Retinal pigment epithelial cell (primary cell): ENCODE measurements at regions not wholly inside any gene's neighbourhood (a gene's known extent, or its start where the extent isn't known, plus 50 kb on each side); places are given as distances from the start of the nearest gene placed in this dataset.

ENCODE experiments used
- DNase-seq: peaks from one replicate; pipeline ENCODE4 v3.0.0-alpha.2; 2010; ENCODE audit warnings: low read depth
- H3K4me3 ChIP-seq: 2 replicates; pipeline ENCODE4 v1.5.1; 2011; ENCODE audit warnings: mild to moderate bottlenecking, low read length, control low read depth, moderate library complexity
- CTCF ChIP-seq: conservative IDR thresholded peaks from 2 replicates; pipeline ENCODE4 v1.5.1; 2011; ENCODE audit warnings: low read depth, low read length, control low read depth, inconsistent platforms

- no peak overlapping the region for H3K4me3 ChIP-seq
- TF ChIP-seq CTCF: no peak
- DNase-seq: no peak
Observed at GRCh38 chr2:234845602-234846590, 105.9 kb upstream of the SH3BP4 start.

- no peak for TF ChIP-seq CTCF
- DNase-seq: no peak
Observed at GRCh38 chr2:234843411-234843810, 108.4 kb upstream of the SH3BP4 start.

GRCh38 chr2:234842753-234843152 is 109.1 kb upstream of the SH3BP4 start:
- TF ChIP-seq CTCF: no peak
- no peak for DNase-seq

More at GRCh38 chr2:234843411-234843810, 108.4 kb upstream of the SH3BP4 start:
- no peak overlapping the region for H3K4me3 ChIP-seq

GRCh38 chr2:234841321-234842015 is 110.3 kb upstream of the SH3BP4 start:
- no peak for TF ChIP-seq CTCF
- no peak overlapping the region for H3K4me3 ChIP-seq
- no peak for DNase-seq

More at GRCh38 chr2:234842753-234843152, 109.1 kb upstream of the SH3BP4 start:
- no peak overlapping the region for H3K4me3 ChIP-seq

GRCh38 chr2:234840336-234840735 is 111.5 kb upstream of the SH3BP4 start:
- DNase-seq: peak; percentile 82
- no peak for TF ChIP-seq CTCF
- H3K4me3 ChIP-seq: no peak overlapping the region

GRCh38 chr2:234839285-234839684 is 112.5 kb upstream of the SH3BP4 start:
- H3K4me3 ChIP-seq: no peak overlapping the region
- TF ChIP-seq CTCF: no peak
- DNase-seq: no peak
